Spleen (tissue), 7 donors: ENCODE measurements at regions not wholly inside any gene's neighbourhood (a gene's known extent, or its start where the extent isn't known, plus 50 kb on each side); places are given as distances from the start of the nearest gene placed in this dataset.

Source experiments
- POLR2AphosphoS5 ChIP-seq, 3 donors: sonication (generic); formaldehyde crosslinking; IDR thresholded peaks; one replicate each; pipeline ENCODE4 v1.5.1; 2017; ENCODE audit warnings: antibody characterized with exemption in 3 of 3
- TF ChIP-seq, protein P1 (sequence below), 11 experiments: fragments of 200-600 bp in 7 of 11; fragments of 450-650 bp in 4 of 11; sonication (generic) in 4 of 11; IDR thresholded peaks in 8 of 11; conservative IDR thresholded peaks in 3 of 11; 1 replicate in 7 of 11; 2 replicates in 4 of 11; pipeline versions ENCODE4 v1.4.0 to v1.8.0; 2016 to 2021; ENCODE audit warnings: antibody characterized with exemption in 11 of 11, inconsistent platforms in 4 of 11, mild to moderate bottlenecking in 1 of 11
- donor health status: DM: no; HTN: no; CAD: no; lungs with moderate emphysema.
- donor health status: DM: no; HTN: no; CAD: no.
- donor health status: DM: no; HTN: no; CAD: no.

DNA sequence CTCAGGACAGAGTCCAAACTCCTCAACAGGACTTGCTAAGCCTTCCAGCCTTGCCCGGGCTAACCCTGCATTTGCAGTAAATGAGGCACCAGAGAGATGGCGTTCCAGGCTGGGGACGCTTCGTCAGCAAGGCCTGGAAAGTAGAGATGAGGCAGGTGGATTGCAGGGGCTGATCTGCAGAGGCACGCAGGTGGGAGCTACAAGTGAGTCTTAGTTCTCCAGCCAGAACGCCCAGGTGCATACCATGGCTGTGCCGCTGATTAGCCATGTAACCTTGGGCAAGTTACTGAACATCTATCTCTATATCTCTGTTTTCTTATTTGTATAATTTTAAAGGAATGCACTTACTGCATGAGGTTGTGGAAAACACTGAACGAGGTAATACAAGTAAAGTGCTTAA, 52.7 kb upstream of the BARX2 start:
- TF ChIP-seq, protein P1, sequence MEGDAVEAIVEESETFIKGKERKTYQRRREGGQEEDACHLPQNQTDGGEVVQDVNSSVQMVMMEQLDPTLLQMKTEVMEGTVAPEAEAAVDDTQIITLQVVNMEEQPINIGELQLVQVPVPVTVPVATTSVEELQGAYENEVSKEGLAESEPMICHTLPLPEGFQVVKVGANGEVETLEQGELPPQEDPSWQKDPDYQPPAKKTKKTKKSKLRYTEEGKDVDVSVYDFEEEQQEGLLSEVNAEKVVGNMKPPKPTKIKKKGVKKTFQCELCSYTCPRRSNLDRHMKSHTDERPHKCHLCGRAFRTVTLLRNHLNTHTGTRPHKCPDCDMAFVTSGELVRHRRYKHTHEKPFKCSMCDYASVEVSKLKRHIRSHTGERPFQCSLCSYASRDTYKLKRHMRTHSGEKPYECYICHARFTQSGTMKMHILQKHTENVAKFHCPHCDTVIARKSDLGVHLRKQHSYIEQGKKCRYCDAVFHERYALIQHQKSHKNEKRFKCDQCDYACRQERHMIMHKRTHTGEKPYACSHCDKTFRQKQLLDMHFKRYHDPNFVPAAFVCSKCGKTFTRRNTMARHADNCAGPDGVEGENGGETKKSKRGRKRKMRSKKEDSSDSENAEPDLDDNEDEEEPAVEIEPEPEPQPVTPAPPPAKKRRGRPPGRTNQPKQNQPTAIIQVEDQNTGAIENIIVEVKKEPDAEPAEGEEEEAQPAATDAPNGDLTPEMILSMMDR (IDR thresholded peaks at IDR 0.05 in 8 of 11, conservative IDR thresholded peaks at IDR 0.05 in 3 of 11), result no peak
- no peak for TF ChIP-seq POLR2AphosphoS5 (IDR thresholded peaks at IDR 0.05)
